Suppressor macrophage treated with lipopolysaccharide for 4 hours (primary cell): ENCODE measurements at regions not wholly inside any gene's neighbourhood (a gene's known extent, or its start where the extent isn't known, plus 50 kb on each side); places are given as distances from the start of the nearest gene placed in this dataset.

ENCODE experiments used
- DNase-seq: peaks from one replicate; pipeline ENCODE4 v3.0.0-alpha.2; 2020

GRCh38 chr10:124285587-124286527 is 132.9 kb downstream of the OAT start:
- peak; percentile 88 for DNase-seq

- DNase-seq = no peak
Observed at GRCh38 chr10:124283949-124284250, 134.8 kb downstream of the OAT start.

- DNase-seq = no peak
Observed at GRCh38 chr10:124283215-124283948, 135.3 kb downstream of the OAT start.

GRCh38 chr10:124282326-124282725 is 136.4 kb downstream of the OAT start:
- no peak for DNase-seq

GRCh38 chr10:124281666-124282065 is 137.1 kb downstream of the OAT start:
- DNase-seq = no peak

- no peak for DNase-seq
Observed at GRCh38 chr10:124280916-124281315, 137.8 kb downstream of the OAT start.

GRCh38 chr10:124279882-124280281 is 138.8 kb downstream of the OAT start:
- DNase-seq = peak; percentile 42

GRCh38 chr10:124279298-124279697 is 139.4 kb downstream of the OAT start:
- DNase-seq = no peak

GRCh38 chr10:124278356-124278755 is 140.4 kb downstream of the OAT start:
- DNase-seq = no peak

- DNase-seq = no peak
Observed at GRCh38 chr10:124273141-124273540, 145.6 kb downstream of the OAT start.

- DNase-seq = no peak
Observed at GRCh38 chr10:124271676-124272075, 147.0 kb downstream of the OAT start.

- DNase-seq = no peak
Observed at GRCh38 chr10:124270530-124271327, 148.0 kb downstream of the OAT start.

GRCh38 chr10:124268976-124269375 is 149.7 kb downstream of the OAT start:
- DNase-seq = no peak

- DNase-seq = no peak
Observed at GRCh38 chr10:124267911-124268549, 150.7 kb downstream of the OAT start.

- no peak for DNase-seq
Observed at GRCh38 chr10:124267231-124267885, 151.4 kb downstream of the OAT start.

- DNase-seq = peak; percentile 68
Observed at GRCh38 chr10:124266468-124267230, 152.1 kb downstream of the OAT start.

- DNase-seq = no peak
Observed at GRCh38 chr10:124265776-124266467, 152.8 kb downstream of the OAT start.

GRCh38 chr10:124265391-124265745 is 153.4 kb downstream of the OAT start:
- DNase-seq = no peak

- no peak for DNase-seq
Observed at GRCh38 chr10:124264711-124265390, 153.9 kb downstream of the OAT start.

GRCh38 chr10:124264271-124264670 is 154.5 kb downstream of the OAT start:
- no peak for DNase-seq
